ENCODE measurements at regions not wholly inside any gene's neighbourhood (a gene's known extent, or its start where the extent isn't known, plus 50 kb on each side); places are given as distances from the start of the nearest gene placed in this dataset.

DNA sequence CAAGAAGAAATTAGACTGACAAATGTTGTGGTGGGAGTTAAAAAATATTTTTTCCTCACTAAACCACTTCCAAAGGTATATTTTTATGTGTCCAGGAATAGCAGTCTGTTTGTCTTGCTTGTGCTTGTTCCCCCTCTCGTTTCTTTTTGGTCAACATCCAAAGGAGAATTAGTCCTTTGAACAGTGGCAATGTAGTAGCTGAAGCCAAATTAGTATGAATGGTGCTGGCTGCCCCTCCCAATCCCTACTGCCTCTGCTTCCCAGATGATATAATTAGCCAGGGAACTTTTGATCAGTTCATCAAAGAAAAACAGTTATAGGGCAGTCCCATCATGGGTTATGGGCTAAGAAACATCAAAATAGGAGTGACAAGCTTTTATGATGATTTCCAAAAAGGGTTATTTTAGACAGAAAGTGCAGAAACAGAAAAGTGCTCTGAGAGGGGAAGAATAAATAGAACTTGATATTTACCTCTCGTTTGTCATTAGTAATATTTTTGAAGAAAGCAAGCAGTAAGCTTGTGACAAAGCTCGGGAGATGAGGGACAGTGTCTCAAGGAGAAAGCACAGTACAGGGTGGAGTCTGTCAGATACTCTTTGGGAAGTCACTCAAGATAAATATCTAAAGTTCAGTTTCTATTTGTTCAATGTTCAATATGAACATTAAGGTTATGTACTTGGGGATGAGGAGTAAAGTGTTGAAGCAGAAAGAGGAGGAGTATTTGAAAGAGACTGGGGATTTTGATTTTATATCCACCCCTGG lies 239.1 kb downstream of the HLX start:
- no peak overlapping the region for H3K27ac ChIP-seq (ENCODE audit: low read depth in 1 of 2, low read length in 2 of 2)
- H3K9me3 ChIP-seq (replicated peaks in 1 of 2; ENCODE audit: control insufficient read depth in 1 of 2, insufficient read depth in 1 of 2, low read length in 2 of 2): peaks cover 9 to 11% of the 10 kb centered on the region in 2 donors
- H3K27me3 Mint-ChIP-seq (ENCODE audit: low read depth in 3 of 3): peaks cover 0 to 4% (median 3%) of the 10 kb centered on the region in 3 donors
- no peaks in the 10 kb centered on the region for H3K36me3 ChIP-seq (replicated peaks in 1 of 2; ENCODE audit: control insufficient read depth in 1 of 2, insufficient read depth in 2 of 2, low read length in 2 of 2)
- no peaks in the 10 kb centered on the region for H3K27me3 ChIP-seq (ENCODE audit: control insufficient read depth in 2 of 2, insufficient read depth in 2 of 2, low read length in 2 of 2)
- peaks cover 3 to 11% of the 10 kb centered on the region in 2 donors for H3K4me1 ChIP-seq (ENCODE audit: control insufficient read depth in 1 of 2, insufficient read depth in 2 of 2, low read length in 2 of 2)
- no peak overlapping the region for H3K9ac ChIP-seq (ENCODE audit: insufficient read depth, low read length, poor library complexity, severe bottlenecking)
- no peak for DNase-seq
- H3K36me3 Mint-ChIP-seq: peaks cover 3 to 5% of the 10 kb centered on the region in 2 donors
- H3K4me3 Mint-ChIP-seq: peak overlapping the region in 1 of 2 donors; percentile 41
- no peak overlapping the region for H3K27ac Mint-ChIP-seq
- H3K4me1 Mint-ChIP-seq: peaks cover 10% of the 10 kb centered on the region
- H3K9me3 Mint-ChIP-seq: peaks cover 6 to 12% (median 8%) of the 10 kb centered on the region in 7 donors
- intact Hi-C loops (cut with micrococcal nuclease): loop anchor here in 1 of 2 donors (10.0 kb wide), 1 partner anchor 86 kb away; no protein-coding TSS in a partner anchor
- 83% methylated on average over 1 of the region's 3 CpGs for WGBS (ENCODE audit: insufficient coverage)
- no peaks in the 10 kb centered on the region for H3K79me2 ChIP-seq (ENCODE audit: insufficient read depth, low read length)
- no peak overlapping the region for H2AFZ ChIP-seq (ENCODE audit: insufficient read depth, low read depth, low read length, poor library complexity, severe bottlenecking)
- H4K20me1 ChIP-seq (ENCODE audit: insufficient read depth, low read length): no peaks in the 10 kb centered on the region
- TF ChIP-seq, protein P1, sequence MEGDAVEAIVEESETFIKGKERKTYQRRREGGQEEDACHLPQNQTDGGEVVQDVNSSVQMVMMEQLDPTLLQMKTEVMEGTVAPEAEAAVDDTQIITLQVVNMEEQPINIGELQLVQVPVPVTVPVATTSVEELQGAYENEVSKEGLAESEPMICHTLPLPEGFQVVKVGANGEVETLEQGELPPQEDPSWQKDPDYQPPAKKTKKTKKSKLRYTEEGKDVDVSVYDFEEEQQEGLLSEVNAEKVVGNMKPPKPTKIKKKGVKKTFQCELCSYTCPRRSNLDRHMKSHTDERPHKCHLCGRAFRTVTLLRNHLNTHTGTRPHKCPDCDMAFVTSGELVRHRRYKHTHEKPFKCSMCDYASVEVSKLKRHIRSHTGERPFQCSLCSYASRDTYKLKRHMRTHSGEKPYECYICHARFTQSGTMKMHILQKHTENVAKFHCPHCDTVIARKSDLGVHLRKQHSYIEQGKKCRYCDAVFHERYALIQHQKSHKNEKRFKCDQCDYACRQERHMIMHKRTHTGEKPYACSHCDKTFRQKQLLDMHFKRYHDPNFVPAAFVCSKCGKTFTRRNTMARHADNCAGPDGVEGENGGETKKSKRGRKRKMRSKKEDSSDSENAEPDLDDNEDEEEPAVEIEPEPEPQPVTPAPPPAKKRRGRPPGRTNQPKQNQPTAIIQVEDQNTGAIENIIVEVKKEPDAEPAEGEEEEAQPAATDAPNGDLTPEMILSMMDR (IDR thresholded peaks at IDR 0.05): no peak
- no peak overlapping the region for H3K4me2 ChIP-seq (replicated peaks; ENCODE audit: extremely low read depth, low read length, poor library complexity, severe bottlenecking)
- H3K4me3 ChIP-seq (replicated peaks in 1 of 3; ENCODE audit: low read depth in 2 of 3, low read length in 3 of 3): no peak overlapping the region

DNA sequence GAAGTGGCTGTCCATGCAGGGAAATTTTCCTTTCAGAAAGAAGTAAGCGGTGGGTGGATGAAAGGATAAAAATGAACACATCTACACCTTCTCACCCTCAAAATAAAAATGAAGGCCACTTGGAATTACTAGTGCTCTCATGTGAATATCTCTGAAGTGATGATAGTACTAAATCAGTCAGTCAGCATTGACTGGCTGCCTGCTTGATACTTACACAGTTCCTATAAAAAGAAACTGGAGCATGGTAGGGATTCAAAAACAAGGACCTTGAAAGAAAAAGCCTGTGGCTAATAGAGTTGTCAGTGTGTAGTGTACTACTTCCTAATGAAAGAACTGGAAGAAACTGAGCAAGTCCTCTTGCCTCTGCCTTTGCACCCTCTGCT lies 239.7 kb downstream of the HLX start:
- WGBS (ENCODE audit: insufficient coverage): no CpG with 5 or more reads among the region's 1 CpG

More for the DNA sequence above, 239.7 kb downstream of the HLX start:
- Mint-ChIP-seq H3K36me3 (peaks cover 3 to 5% of the 10 kb centered on the region in 2 donors), H3K4me3 (no peak overlapping the region), H3K4me1 (peaks cover 10% of the 10 kb centered on the region), H3K27ac (no peak overlapping the region), H3K27me3 (ENCODE audit: low read depth in 3 of 3) (peaks cover 0 to 4% (median 3%) of the 10 kb centered on the region in 3 donors), H3K9me3 (peaks cover 6 to 12% (median 8%) of the 10 kb centered on the region in 7 donors)
- Histone ChIP-seq H3K27me3 (ENCODE audit: control insufficient read depth in 2 of 2, insufficient read depth in 2 of 2, low read length in 2 of 2) (no peaks in the 10 kb centered on the region), H3K79me2 (ENCODE audit: insufficient read depth, low read length) (no peaks in the 10 kb centered on the region), H3K9ac (ENCODE audit: insufficient read depth, low read length, poor library complexity, severe bottlenecking) (no peak overlapping the region), H4K20me1 (ENCODE audit: insufficient read depth, low read length) (no peaks in the 10 kb centered on the region), H2AFZ (ENCODE audit: insufficient read depth, low read depth, low read length, poor library complexity, severe bottlenecking) (no peak overlapping the region), H3K27ac (ENCODE audit: low read depth in 1 of 2, low read length in 2 of 2) (no peak overlapping the region), H3K36me3 (replicated peaks in 1 of 2; ENCODE audit: control insufficient read depth in 1 of 2, insufficient read depth in 2 of 2, low read length in 2 of 2) (no peaks in the 10 kb centered on the region), H3K4me3 (replicated peaks in 1 of 3; ENCODE audit: low read depth in 2 of 3, low read length in 3 of 3) (no peak overlapping the region), H3K9me3 (replicated peaks in 1 of 2; ENCODE audit: control insufficient read depth in 1 of 2, insufficient read depth in 1 of 2, low read length in 2 of 2) (peaks cover 9 to 11% of the 10 kb centered on the region in 2 donors), H3K4me1 (ENCODE audit: control insufficient read depth in 1 of 2, insufficient read depth in 2 of 2, low read length in 2 of 2) (peaks cover 3 to 11% of the 10 kb centered on the region in 2 donors), H3K4me2 (replicated peaks; ENCODE audit: extremely low read depth, low read length, poor library complexity, severe bottlenecking) (no peak overlapping the region)
- intact Hi-C loops (cut with micrococcal nuclease): loop anchor here in 1 of 2 donors (10.0 kb wide), 1 partner anchor 86 kb away; no protein-coding TSS in a partner anchor
- TF ChIP-seq, protein P1 (IDR thresholded peaks at IDR 0.05): no peak
- no peak for DNase-seq

Measured in CD14-positive monocyte (primary cell).